ENCODE measurements at regions not wholly inside any gene's neighbourhood (a gene's known extent, or its start where the extent isn't known, plus 50 kb on each side); places are given as distances from the start of the nearest gene placed in this dataset.

DNA sequence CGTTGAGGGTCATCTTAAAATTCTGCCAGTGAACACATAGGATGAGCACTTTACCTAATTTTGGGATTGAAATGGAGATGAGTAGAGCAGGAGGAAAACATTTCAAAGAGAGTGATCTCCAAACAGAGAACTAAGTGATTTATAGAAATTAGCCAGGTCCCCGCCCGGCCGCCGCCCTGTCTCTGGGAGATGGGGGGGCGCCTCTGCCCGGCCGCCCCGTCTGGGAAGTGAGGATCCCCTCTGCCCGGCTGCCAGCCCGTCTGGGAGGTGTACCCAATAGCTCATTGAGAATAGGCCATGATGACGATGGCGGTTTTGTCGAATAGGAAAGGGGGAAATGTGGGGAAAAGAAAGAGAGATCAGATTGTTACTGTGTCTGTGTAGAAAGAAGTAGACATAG is 276.7 kb upstream of the C11orf87 start:
- TF ChIP-seq, protein P1, sequence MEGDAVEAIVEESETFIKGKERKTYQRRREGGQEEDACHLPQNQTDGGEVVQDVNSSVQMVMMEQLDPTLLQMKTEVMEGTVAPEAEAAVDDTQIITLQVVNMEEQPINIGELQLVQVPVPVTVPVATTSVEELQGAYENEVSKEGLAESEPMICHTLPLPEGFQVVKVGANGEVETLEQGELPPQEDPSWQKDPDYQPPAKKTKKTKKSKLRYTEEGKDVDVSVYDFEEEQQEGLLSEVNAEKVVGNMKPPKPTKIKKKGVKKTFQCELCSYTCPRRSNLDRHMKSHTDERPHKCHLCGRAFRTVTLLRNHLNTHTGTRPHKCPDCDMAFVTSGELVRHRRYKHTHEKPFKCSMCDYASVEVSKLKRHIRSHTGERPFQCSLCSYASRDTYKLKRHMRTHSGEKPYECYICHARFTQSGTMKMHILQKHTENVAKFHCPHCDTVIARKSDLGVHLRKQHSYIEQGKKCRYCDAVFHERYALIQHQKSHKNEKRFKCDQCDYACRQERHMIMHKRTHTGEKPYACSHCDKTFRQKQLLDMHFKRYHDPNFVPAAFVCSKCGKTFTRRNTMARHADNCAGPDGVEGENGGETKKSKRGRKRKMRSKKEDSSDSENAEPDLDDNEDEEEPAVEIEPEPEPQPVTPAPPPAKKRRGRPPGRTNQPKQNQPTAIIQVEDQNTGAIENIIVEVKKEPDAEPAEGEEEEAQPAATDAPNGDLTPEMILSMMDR (IDR thresholded peaks at IDR 0.05) = no peak
- no peak for TF ChIP-seq EZH2 (IDR thresholded peaks at IDR 0.05)
- TF ChIP-seq EZH2phosphoT487 (IDR thresholded peaks at IDR 0.05) = no peak

Data from neural progenitor cell (in vitro differentiated cells).